DND-41 (cell line): ENCODE measurements at regions not wholly inside any gene's neighbourhood (a gene's known extent, or its start where the extent isn't known, plus 50 kb on each side); places are given as distances from the start of the nearest gene placed in this dataset.

Experiments used
- ATAC-seq: fragments of 200-7000 bp; cut with Tn5 transposase; 3 replicates; pipeline ENCODE4 v1.9.1; 2021; ENCODE audit warnings: low read depth; ENCODE audit not compliant: insufficient read depth
- DNase-seq: peaks from one replicate; pipeline ENCODE4 v3.0.0-alpha.2; 2020
- H2AFZ ChIP-seq: 2 replicates; pipeline ENCODE4 v1.6.0; 2012; ENCODE audit warnings: low read depth, low read length
- H3K27ac ChIP-seq: 2 replicates; pipeline ENCODE4 v1.5.1; 2012; ENCODE audit warnings: low read length, inconsistent platforms
- H3K27me3 ChIP-seq: fragments of 200-600 bp; sonication (generic); 2 replicates; pipeline ENCODE4 v1.6.0; 2012; ENCODE audit warnings: low read length, mild to moderate bottlenecking, inconsistent platforms; ENCODE audit not compliant: insufficient read depth, poor library complexity
- H3K36me3 ChIP-seq: 2 replicates; pipeline ENCODE4 v1.5.1; 2012; ENCODE audit warnings: low read length, inconsistent platforms; ENCODE audit not compliant: insufficient read depth
- H3K4me1 ChIP-seq: 2 replicates; pipeline ENCODE4 v1.5.1; 2012; ENCODE audit warnings: mild to moderate bottlenecking, low read length; ENCODE audit not compliant: insufficient read depth
- H3K4me2 ChIP-seq: 2 replicates; pipeline ENCODE4 v1.6.0; 2012; ENCODE audit warnings: mild to moderate bottlenecking, moderate library complexity, low read length, inconsistent platforms; ENCODE audit not compliant: insufficient read depth
- H3K4me3 ChIP-seq, 2 experiments: fragments of 200-600 bp in 1 of 2; shearing (Covaris generic) in 1 of 2; 2 replicates each; pipeline ENCODE4 v1.5.1; 2012 to 2016; ENCODE audit warnings: inconsistent platforms in 2 of 2, low read length in 2 of 2, mild to moderate bottlenecking in 2 of 2, low read depth in 1 of 2, moderate library complexity in 1 of 2
- H3K79me2 ChIP-seq: 2 replicates; pipeline ENCODE4 v1.6.0; 2012; ENCODE audit warnings: low read length, inconsistent platforms; ENCODE audit not compliant: insufficient read depth
- H3K9ac ChIP-seq: 2 replicates; pipeline ENCODE4 v1.6.0; 2012; ENCODE audit warnings: low read depth, mild to moderate bottlenecking, inconsistent platforms, low read length, moderate library complexity
- H3K9me3 ChIP-seq: 2 replicates; pipeline ENCODE4 v1.5.1; 2012; ENCODE audit warnings: low read length, moderate library complexity, mild to moderate bottlenecking, inconsistent platforms; ENCODE audit not compliant: insufficient read depth, severe bottlenecking
- H4K20me1 ChIP-seq: 2 replicates; pipeline ENCODE4 v1.6.0; 2012; ENCODE audit warnings: low read length; ENCODE audit not compliant: insufficient read depth
- EZH2 ChIP-seq: IDR thresholded peaks from 3 replicates; pipeline ENCODE4 v1.6.1; 2012; ENCODE audit warnings: borderline replicate concordance, low read depth, mild to moderate bottlenecking, moderate library complexity, low read length, inconsistent platforms; ENCODE audit not compliant: severe bottlenecking
- TF ChIP-seq, protein P1 (sequence below): IDR thresholded peaks from 2 replicates; pipeline ENCODE4 v1.5.1; 2012; ENCODE audit warnings: borderline replicate concordance, low read length, moderate library complexity, mild to moderate bottlenecking; ENCODE audit not compliant: poor library complexity, severe bottlenecking; ENCODE audit errors: extremely low read depth

DNA sequence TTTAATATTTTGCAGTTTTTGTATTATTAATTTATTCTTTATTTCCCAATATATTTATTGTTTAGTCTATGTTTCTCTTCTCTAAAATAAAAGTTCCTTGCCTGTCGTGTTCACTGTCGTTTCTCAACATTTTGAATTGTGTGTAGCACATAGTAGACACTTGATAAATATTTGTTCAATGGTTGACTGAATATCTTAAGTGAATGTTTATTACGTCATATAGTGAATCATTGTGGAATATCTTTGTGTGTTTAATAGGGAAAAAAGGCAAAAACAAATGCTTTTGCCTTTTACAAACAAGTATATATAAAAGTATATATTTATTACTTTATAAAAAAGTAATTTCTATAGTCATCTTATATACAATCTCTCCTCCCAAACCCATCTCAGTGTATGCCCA, 572.3 kb downstream of the EPHA3 start:
- Histone ChIP-seq H3K9ac (no peak overlapping the region), H3K9me3 (no peaks in the 10 kb centered on the region), H3K4me1 (no peaks in the 10 kb centered on the region), H3K27ac (no peak overlapping the region), H3K79me2 (no peaks in the 10 kb centered on the region), H4K20me1 (no peaks in the 10 kb centered on the region), H3K27me3 (no peaks in the 10 kb centered on the region), H3K4me2 (no peak overlapping the region), H3K36me3 (no peaks in the 10 kb centered on the region), H2AFZ (no peak overlapping the region), H3K4me3 (no peak overlapping the region)
- no peak for TF ChIP-seq EZH2
- TF ChIP-seq, protein P1, sequence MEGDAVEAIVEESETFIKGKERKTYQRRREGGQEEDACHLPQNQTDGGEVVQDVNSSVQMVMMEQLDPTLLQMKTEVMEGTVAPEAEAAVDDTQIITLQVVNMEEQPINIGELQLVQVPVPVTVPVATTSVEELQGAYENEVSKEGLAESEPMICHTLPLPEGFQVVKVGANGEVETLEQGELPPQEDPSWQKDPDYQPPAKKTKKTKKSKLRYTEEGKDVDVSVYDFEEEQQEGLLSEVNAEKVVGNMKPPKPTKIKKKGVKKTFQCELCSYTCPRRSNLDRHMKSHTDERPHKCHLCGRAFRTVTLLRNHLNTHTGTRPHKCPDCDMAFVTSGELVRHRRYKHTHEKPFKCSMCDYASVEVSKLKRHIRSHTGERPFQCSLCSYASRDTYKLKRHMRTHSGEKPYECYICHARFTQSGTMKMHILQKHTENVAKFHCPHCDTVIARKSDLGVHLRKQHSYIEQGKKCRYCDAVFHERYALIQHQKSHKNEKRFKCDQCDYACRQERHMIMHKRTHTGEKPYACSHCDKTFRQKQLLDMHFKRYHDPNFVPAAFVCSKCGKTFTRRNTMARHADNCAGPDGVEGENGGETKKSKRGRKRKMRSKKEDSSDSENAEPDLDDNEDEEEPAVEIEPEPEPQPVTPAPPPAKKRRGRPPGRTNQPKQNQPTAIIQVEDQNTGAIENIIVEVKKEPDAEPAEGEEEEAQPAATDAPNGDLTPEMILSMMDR, result no peak
- DNase-seq (no peak), ATAC-seq (no peak)

GRCh38 chr3:89682556-89682955, 575.1 kb downstream of the EPHA3 start:
- no peak for TF ChIP-seq EZH2
- TF ChIP-seq, protein P1, result no peak
- ATAC-seq, result no peak
- no peaks in the 10 kb centered on the region for H3K36me3 ChIP-seq
- no peak overlapping the region for H2AFZ ChIP-seq
- no peaks in the 10 kb centered on the region for H3K4me1 ChIP-seq
- no peaks in the 10 kb centered on the region for H4K20me1 ChIP-seq
- no peak overlapping the region for H3K4me3 ChIP-seq
- no peaks in the 10 kb centered on the region for H3K9me3 ChIP-seq
- H3K27ac ChIP-seq, result no peak overlapping the region
- H3K4me2 ChIP-seq, result no peak overlapping the region
- DNase-seq, result no peak
- H3K79me2 ChIP-seq, result no peaks in the 10 kb centered on the region
- no peak overlapping the region for H3K9ac ChIP-seq
- H3K27me3 ChIP-seq, result no peaks in the 10 kb centered on the region

DNA sequence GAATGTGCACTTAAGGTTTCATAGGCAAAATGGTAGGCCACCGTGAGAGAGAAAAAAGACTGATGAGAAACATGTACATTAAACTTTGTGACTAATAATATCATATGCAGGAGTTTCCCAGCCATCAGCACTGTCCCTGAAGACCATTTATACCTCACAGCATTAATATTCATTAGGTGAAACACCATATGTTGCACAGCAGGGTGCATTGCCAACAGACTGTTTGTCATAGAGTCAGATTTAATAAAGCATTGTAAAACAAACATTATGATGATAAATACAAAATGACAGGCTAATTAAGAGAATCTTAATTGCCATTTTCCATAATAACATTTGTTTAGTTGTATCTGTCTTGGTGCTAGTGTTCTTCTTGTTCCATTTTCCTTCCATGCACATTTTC, 578.3 kb downstream of the EPHA3 start:
- no peak overlapping the region for H3K9ac ChIP-seq

More for the DNA sequence above, 578.3 kb downstream of the EPHA3 start:
- Histone ChIP-seq H4K20me1 (no peaks in the 10 kb centered on the region), H3K27me3 (no peaks in the 10 kb centered on the region), H3K79me2 (no peaks in the 10 kb centered on the region), H3K4me1 (no peaks in the 10 kb centered on the region), H2AFZ (no peak overlapping the region), H3K36me3 (no peaks in the 10 kb centered on the region), H3K4me3 (no peak overlapping the region), H3K4me2 (no peak overlapping the region), H3K27ac (no peak overlapping the region), H3K9me3 (no peaks in the 10 kb centered on the region)
- no peak for DNase-seq
- ATAC-seq, result no peak
- TF ChIP-seq, protein P1, result no peak
- TF ChIP-seq EZH2, result no peak
